ENCODE measurements at regions not wholly inside any gene's neighbourhood (a gene's known extent, or its start where the extent isn't known, plus 50 kb on each side); places are given as distances from the start of the nearest gene placed in this dataset.
"Not testable (repeated sequence)": the region's sequence is repeated elsewhere in the genome, so short reads cannot be mapped to it uniquely, and the experiment has no call there.

DNA sequence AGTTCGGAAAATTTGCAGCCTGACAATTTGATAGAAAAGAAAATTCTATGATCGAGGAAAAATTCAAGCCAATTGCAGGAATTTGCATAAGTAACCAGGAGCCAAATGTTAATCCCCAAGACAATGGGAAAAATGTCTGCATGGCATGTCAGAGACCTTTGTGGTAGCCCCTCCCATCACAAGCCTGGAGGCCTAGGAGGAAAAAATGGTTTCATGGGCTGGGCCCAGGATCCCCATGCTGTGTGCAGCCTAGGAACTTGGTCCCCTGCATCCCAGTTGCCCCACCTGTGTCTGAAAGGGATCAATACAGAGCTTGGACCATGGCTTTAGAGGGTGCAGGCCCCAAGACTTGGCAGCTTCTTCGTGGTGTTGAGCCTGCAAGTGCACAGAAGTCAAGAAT, 1847.9 kb upstream of the ACO1 start:
- DNase-seq, result no peak
- Histone ChIP-seq H2BK5ac (ENCODE audit: low read depth, low read length, poor library complexity, severe bottlenecking) (no peak overlapping the region), H3K9ac (ENCODE audit: low read length) (no peak overlapping the region), H3K14ac (ENCODE audit: low read length in 2 of 2) (no peak overlapping the region), H3K23ac (ENCODE audit: low read length in 2 of 2) (no peak overlapping the region), H3K79me1 (replicated peaks; ENCODE audit: low read length, poor library complexity, severe bottlenecking) (no peaks in the 10 kb centered on the region), H3K18ac (ENCODE audit: low read depth in 1 of 2, low read length in 2 of 2) (no peak overlapping the region), H4K91ac (ENCODE audit: low read length) (no peak overlapping the region), H2AFZ (ENCODE audit: low read depth, low read length) (no peak overlapping the region), H3K27ac (ENCODE audit: low read length, poor library complexity, severe bottlenecking) (no peak overlapping the region), H2BK120ac (ENCODE audit: low read depth, low read length) (no peak overlapping the region), H3K36me3 (ENCODE audit: control insufficient read depth in 1 of 2, insufficient read depth in 2 of 2, low read depth in 1 of 2, low read length in 2 of 2) (no peaks in the 10 kb centered on the region), H3K9me3 (ENCODE audit: control insufficient read depth, low read length) (peaks cover 14% of the 10 kb centered on the region), H3K4ac (ENCODE audit: low read depth in 1 of 2, low read length in 2 of 2) (no peak overlapping the region), H4K8ac (ENCODE audit: low read length) (no peak overlapping the region), H3K4me1 (ENCODE audit: control insufficient read depth, insufficient read depth, low read depth, low read length) (no peaks in the 10 kb centered on the region), H3K27me3 (ENCODE audit: control insufficient read depth in 1 of 2, insufficient read depth in 1 of 2, low read length in 2 of 2) (no peaks in the 10 kb centered on the region), H3K4me2 (ENCODE audit: low read length, poor library complexity, severe bottlenecking) (no peak overlapping the region), H2BK12ac (ENCODE audit: low read length in 2 of 2) (no peak overlapping the region), H3K4me3 (ENCODE audit: insufficient read depth in 1 of 2, low read depth in 1 of 2, low read length in 2 of 2) (no peak overlapping the region), H2AK5ac (ENCODE audit: low read length, severe bottlenecking) (no peak overlapping the region), H2BK15ac (ENCODE audit: low read depth, poor library complexity, severe bottlenecking) (no peak overlapping the region)
- WGBS, result 64% methylated on average over 3 of the region's 3 CpGs

DNA sequence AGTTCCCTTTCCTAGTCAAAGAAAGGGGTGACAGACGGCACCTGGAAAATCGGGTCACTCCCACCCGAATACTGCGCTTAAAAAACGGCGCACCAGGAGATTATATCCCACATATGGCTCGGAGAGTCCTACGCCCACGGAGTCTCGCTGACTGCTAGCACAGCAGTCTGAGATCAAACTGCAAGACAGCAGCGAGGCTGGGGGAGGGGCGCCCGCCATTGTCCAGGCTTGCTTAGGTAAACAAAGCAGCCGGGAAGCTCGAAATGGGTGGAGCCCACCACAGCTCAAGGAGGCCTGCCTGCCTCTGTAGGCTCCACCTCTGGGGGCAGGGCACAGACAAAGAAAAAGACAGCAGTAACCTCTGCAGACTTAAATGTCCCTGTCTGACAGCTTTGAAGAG, 1844.7 kb upstream of the ACO1 start:
- H4K91ac ChIP-seq (ENCODE audit: low read length); H2BK120ac ChIP-seq (ENCODE audit: low read depth, low read length); H3K27me3 ChIP-seq (ENCODE audit: control insufficient read depth in 1 of 2, insufficient read depth in 1 of 2, low read length in 2 of 2); H3K18ac ChIP-seq (ENCODE audit: low read depth in 1 of 2, low read length in 2 of 2); DNase-seq; H3K27ac ChIP-seq (ENCODE audit: low read length, poor library complexity, severe bottlenecking); H2BK5ac ChIP-seq (ENCODE audit: low read depth, low read length, poor library complexity, severe bottlenecking); H3K9ac ChIP-seq (ENCODE audit: low read length); H2BK12ac ChIP-seq (ENCODE audit: low read length in 2 of 2); H3K36me3 ChIP-seq (ENCODE audit: control insufficient read depth in 1 of 2, insufficient read depth in 2 of 2, low read depth in 1 of 2, low read length in 2 of 2); H4K8ac ChIP-seq (ENCODE audit: low read length); H3K4me1 ChIP-seq (ENCODE audit: control insufficient read depth, insufficient read depth, low read depth, low read length); H3K14ac ChIP-seq (ENCODE audit: low read length in 2 of 2); H3K4me2 ChIP-seq (ENCODE audit: low read length, poor library complexity, severe bottlenecking); H3K4ac ChIP-seq (ENCODE audit: low read depth in 1 of 2, low read length in 2 of 2); H3K4me3 ChIP-seq (ENCODE audit: insufficient read depth in 1 of 2, low read depth in 1 of 2, low read length in 2 of 2); H2AK5ac ChIP-seq (ENCODE audit: low read length, severe bottlenecking); H3K23ac ChIP-seq (ENCODE audit: low read length in 2 of 2); H2BK15ac ChIP-seq (ENCODE audit: low read depth, poor library complexity, severe bottlenecking); H3K79me1 ChIP-seq (replicated peaks; ENCODE audit: low read length, poor library complexity, severe bottlenecking); H2AFZ ChIP-seq (ENCODE audit: low read depth, low read length): not testable (repeated sequence)
- H3K9me3 ChIP-seq (ENCODE audit: control insufficient read depth, low read length), result peaks cover 11% of the 10 kb centered on the region
- 67% methylated on average over 1 of the region's 15 CpGs for WGBS

DNA sequence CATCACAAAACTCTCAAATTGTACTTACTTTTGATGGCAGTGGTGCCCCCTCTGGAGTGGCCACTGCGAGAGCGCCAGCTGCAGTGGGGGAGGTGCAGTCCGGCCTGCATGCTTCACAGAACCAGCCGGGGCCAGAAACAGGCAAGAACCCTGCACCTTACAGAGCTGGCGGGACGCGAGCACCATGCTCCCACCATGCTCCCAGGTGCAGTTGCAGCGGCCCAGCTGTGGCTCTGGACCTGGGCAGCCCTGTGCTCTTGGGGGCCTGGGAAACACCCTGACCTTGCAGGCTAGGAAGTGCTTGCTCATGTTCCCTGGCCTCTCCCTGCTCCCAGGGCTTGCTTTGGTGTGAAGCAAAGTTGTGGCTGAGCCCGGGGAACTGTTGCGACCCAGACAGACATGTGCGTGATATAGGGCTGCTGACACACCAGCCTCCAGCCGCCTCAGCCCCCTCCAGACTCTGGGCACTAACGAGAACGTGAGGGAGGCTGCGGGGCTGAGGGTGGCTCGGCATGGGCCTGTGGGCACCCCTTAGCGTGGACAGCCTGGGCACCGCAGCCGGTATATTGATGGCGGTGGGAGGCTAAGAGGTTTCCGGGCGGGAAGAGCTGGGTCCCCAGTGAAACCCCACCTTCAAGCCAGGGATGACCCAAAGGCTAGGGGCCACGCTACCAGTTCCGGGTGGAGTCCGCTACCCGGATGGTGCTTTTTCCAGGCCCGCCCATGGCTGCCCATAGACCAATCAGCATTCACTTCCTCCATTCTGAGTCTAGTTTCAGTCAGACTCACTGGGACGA, 1809.9 kb upstream of the ACO1 start:
- Histone ChIP-seq H4K91ac (ENCODE audit: low read length) (no peak overlapping the region), H3K14ac (ENCODE audit: low read length in 2 of 2) (no peak overlapping the region), H3K79me1 (replicated peaks; ENCODE audit: low read length, poor library complexity, severe bottlenecking) (no peaks in the 10 kb centered on the region), H3K36me3 (ENCODE audit: control insufficient read depth in 1 of 2, insufficient read depth in 2 of 2, low read depth in 1 of 2, low read length in 2 of 2) (no peaks in the 10 kb centered on the region), H2AK5ac (ENCODE audit: low read length, severe bottlenecking) (no peak overlapping the region), H3K27me3 (ENCODE audit: control insufficient read depth in 1 of 2, insufficient read depth in 1 of 2, low read length in 2 of 2) (no peaks in the 10 kb centered on the region), H2BK12ac (ENCODE audit: low read length in 2 of 2) (no peak overlapping the region), H3K9me3 (ENCODE audit: control insufficient read depth, low read length) (no peaks in the 10 kb centered on the region), H3K4me1 (ENCODE audit: control insufficient read depth, insufficient read depth, low read depth, low read length) (no peaks in the 10 kb centered on the region), H2BK15ac (ENCODE audit: low read depth, poor library complexity, severe bottlenecking) (no peak overlapping the region), H3K23ac (ENCODE audit: low read length in 2 of 2) (no peak overlapping the region), H3K27ac (ENCODE audit: low read length, poor library complexity, severe bottlenecking) (no peak overlapping the region), H3K4me3 (ENCODE audit: insufficient read depth in 1 of 2, low read depth in 1 of 2, low read length in 2 of 2) (no peak overlapping the region), H2BK5ac (ENCODE audit: low read depth, low read length, poor library complexity, severe bottlenecking) (no peak overlapping the region), H3K4ac (ENCODE audit: low read depth in 1 of 2, low read length in 2 of 2) (no peak overlapping the region), H3K4me2 (ENCODE audit: low read length, poor library complexity, severe bottlenecking) (no peak overlapping the region), H4K8ac (ENCODE audit: low read length) (no peak overlapping the region), H2BK120ac (ENCODE audit: low read depth, low read length) (no peak overlapping the region), H3K18ac (ENCODE audit: low read depth in 1 of 2, low read length in 2 of 2) (no peak overlapping the region), H2AFZ (ENCODE audit: low read depth, low read length) (no peak overlapping the region), H3K9ac (ENCODE audit: low read length) (no peak overlapping the region)
- DNase-seq, result no peak
- 89% methylated on average over 28 of the region's 28 CpGs for WGBS

DNA sequence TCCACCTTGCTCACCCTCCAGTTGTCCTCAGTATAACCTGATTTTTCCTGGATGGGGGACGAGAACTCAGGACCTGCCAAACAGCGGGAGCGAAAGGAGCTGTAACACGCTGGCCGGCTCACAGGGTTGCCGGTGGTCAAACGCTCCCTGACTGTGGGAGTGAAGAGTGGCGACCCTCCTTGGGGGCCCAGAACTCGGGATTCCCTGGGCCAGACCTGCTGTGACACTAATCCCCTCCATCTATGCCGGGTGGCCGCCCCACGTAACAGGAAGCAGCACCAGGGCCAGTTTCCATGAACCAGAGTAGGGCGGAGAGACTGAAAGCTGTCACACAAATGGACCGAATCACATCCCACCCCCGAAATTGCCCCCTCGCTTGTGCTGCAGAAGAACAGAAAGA, 1809.2 kb upstream of the ACO1 start:
- H3K18ac ChIP-seq (ENCODE audit: low read depth in 1 of 2, low read length in 2 of 2), result no peak overlapping the region
- H3K27me3 ChIP-seq (ENCODE audit: control insufficient read depth in 1 of 2, insufficient read depth in 1 of 2, low read length in 2 of 2), result no peaks in the 10 kb centered on the region
- H3K4me1 ChIP-seq (ENCODE audit: control insufficient read depth, insufficient read depth, low read depth, low read length), result no peaks in the 10 kb centered on the region
- H2BK5ac ChIP-seq (ENCODE audit: low read depth, low read length, poor library complexity, severe bottlenecking), result no peak overlapping the region
- H3K9ac ChIP-seq (ENCODE audit: low read length), result no peak overlapping the region
- H3K27ac ChIP-seq (ENCODE audit: low read length, poor library complexity, severe bottlenecking), result no peak overlapping the region
- H2AK5ac ChIP-seq (ENCODE audit: low read length, severe bottlenecking), result no peak overlapping the region
- no peak overlapping the region for H3K4ac ChIP-seq (ENCODE audit: low read depth in 1 of 2, low read length in 2 of 2)
- H3K36me3 ChIP-seq (ENCODE audit: control insufficient read depth in 1 of 2, insufficient read depth in 2 of 2, low read depth in 1 of 2, low read length in 2 of 2), result no peaks in the 10 kb centered on the region
- H2BK12ac ChIP-seq (ENCODE audit: low read length in 2 of 2), result no peak overlapping the region
- no peak overlapping the region for H2AFZ ChIP-seq (ENCODE audit: low read depth, low read length)
- no peak overlapping the region for H4K8ac ChIP-seq (ENCODE audit: low read length)
- DNase-seq, result no peak
- no peak overlapping the region for H2BK15ac ChIP-seq (ENCODE audit: low read depth, poor library complexity, severe bottlenecking)
- no peak overlapping the region for H3K4me3 ChIP-seq (ENCODE audit: insufficient read depth in 1 of 2, low read depth in 1 of 2, low read length in 2 of 2)
- no peak overlapping the region for H3K4me2 ChIP-seq (ENCODE audit: low read length, poor library complexity, severe bottlenecking)
- 88% methylated on average over 16 of the region's 16 CpGs for WGBS
- H3K14ac ChIP-seq (ENCODE audit: low read length in 2 of 2), result no peak overlapping the region
- H3K9me3 ChIP-seq (ENCODE audit: control insufficient read depth, low read length), result no peaks in the 10 kb centered on the region
- H3K23ac ChIP-seq (ENCODE audit: low read length in 2 of 2), result no peak overlapping the region
- no peak overlapping the region for H4K91ac ChIP-seq (ENCODE audit: low read length)
- H2BK120ac ChIP-seq (ENCODE audit: low read depth, low read length), result no peak overlapping the region
- no peaks in the 10 kb centered on the region for H3K79me1 ChIP-seq (replicated peaks; ENCODE audit: low read length, poor library complexity, severe bottlenecking)
